GM12878 (cell line): ENCODE measurements at regions not wholly inside any gene's neighbourhood (a gene's known extent, or its start where the extent isn't known, plus 50 kb on each side); places are given as distances from the start of the nearest gene placed in this dataset. TPM values are rescaled to one million over a fixed set of nuclear protein-coding genes. Genes with fewer than 3 reads are reported as not detected.

ENCODE experiments used
- small RNA-seq: library from RNA; depleted of rRNA; stranded (forward); fragments of <200 nt; gene quantifications from one replicate; pipeline ENCODE3, GENCODE V24; 2014

Small RNA genes in the stretch of these regions (small RNA-seq; reads per million reads assigned to genes)
- not detected for gene RF00019
- not detected for gene RN7SL211P
- not detected for gene RN7SL341P
